HG03565 (cell line): ENCODE measurements at regions not wholly inside any gene's neighbourhood (a gene's known extent, or its start where the extent isn't known, plus 50 kb on each side); places are given as distances from the start of the nearest gene placed in this dataset.

Source experiments
- ATAC-seq: cut with Tn5 transposase; IDR thresholded peaks from one replicate; pipeline ENCODE4 v1.9.1; 2021; ENCODE audit warnings: mild to moderate bottlenecking, moderate library complexity; ENCODE audit not compliant: unreplicated experiment

DNA sequence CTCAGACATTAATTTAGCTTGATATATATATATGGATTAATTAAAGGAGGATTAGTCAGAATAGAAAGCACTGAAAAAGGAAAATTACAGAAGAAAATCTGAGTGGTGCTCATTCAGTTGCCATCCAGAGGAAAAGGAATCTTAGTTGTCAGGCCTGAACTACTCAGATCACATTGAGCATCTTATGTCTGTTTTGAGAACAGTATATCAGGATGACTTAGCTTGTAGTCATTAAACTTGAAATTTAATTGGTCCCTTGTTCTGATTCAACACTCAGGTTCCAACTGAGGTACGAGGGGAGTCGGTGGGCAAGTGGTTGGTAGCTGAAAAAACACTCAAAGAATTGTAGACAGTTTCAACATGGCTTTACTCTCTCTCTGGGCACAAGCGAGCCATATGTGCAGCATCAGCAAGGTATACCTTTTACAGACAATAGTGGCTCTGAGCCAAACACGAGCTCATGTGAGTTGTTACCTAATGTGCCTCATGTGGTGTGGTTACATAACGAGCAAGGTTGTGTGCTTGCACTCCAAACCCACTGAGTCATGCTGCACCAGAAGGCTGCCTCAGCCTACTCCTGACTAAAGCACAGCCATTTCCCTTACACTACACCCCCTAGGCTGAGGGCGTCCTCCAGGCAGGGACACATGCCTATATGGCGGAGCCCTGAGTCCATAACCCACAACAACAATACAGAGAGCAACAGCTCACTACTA is 73.0 kb upstream of the HMGN3 start:
- ATAC-seq, result no peak

DNA sequence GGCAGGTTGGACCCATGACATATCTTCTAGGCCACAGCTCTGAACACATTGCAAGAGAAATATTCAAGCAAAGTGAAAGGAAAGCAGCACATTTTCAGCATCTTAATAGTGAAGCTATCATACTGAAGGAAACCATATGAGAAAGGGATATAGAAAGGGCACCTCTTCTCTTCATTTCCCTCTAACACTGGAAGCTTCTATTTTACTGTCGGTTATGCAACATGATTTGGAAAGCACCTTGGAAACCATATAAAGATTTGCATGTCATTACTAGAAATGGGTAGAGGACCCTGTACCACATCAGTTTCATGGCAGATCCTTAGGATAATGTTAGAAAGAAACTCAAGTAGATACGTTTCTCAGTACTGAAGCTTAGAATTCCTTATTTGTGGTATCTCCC is 70.5 kb upstream of the HMGN3 start:
- no peak for ATAC-seq

DNA sequence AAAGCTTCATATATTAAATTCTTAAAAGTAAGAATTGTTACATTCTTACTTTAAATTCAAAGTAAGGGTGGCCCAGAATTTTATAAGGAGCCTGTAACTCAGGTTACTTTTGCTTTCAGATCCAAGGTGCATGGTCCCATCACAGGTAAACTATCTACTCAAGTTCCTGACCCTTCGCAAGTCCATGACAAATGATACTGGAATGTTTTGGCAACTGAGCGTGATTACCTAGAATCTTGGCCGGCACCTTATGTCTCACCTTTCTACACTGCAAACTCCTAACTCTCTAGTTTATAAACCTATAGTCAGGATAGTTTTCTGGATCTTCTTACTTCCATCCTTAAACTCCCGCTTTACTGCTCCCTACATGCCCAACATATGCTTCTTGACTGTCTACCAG is 67.9 kb upstream of the HMGN3 start:
- no peak for ATAC-seq

DNA sequence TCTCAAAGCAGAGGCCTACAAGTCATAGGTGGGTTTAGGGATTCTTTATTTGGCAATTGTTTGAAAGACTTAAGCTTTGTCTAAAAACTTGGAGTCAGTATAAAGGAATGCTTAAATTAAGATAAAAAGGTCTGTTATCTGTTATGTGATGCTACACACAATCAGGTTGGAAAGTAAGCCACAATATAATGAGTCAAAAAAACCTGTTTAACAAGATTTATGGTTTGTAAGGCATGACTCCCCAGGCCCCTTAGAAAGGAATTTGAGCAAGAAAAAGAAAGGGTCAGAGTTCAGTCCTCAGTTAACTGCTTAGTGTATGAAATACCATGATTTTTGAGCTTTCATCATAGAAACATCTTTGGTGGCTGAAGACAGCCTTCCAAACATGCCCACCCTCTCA is 66.8 kb upstream of the HMGN3 start:
- ATAC-seq, result no peak

DNA sequence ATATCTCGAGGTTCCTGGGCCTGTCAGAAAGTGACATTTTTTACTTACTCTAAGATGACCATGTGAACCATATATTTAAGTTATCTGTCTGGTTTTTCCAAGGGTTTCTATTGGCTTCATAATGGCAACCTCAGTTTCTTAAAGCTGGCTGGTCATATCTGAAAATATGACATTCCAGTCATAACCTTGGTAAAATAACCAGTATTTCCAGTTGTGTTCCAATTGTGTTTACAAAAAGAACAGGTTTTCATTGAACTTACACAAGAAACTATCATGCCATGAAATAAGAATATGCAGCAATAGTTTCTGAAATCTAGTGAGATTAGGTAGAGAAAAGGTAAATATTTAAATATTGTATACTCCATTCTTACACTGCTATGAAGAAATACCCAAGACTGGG is 61.7 kb upstream of the HMGN3 start:
- no peak for ATAC-seq
